Activated CD8-positive, alpha-beta T cell treated with anti-CD3 and anti-CD28 coated beads for 36 hours (primary cell): ENCODE measurements at regions not wholly inside any gene's neighbourhood (a gene's known extent, or its start where the extent isn't known, plus 50 kb on each side); places are given as distances from the start of the nearest gene placed in this dataset.
"Not testable (repeated sequence)": the region's sequence is repeated elsewhere in the genome, so short reads cannot be mapped to it uniquely, and the experiment has no call there.

Source experiments
- ATAC-seq: fragments of 200-7000 bp; cut with Tn5 transposase; one replicate; pipeline ENCODE4 v1.10.0; 2021; ENCODE audit warnings: mild to moderate bottlenecking, moderate library complexity
- CTCF ChIA-PET: fragments of 350-600 bp; sonication (Branson Sonifier 250); formaldehyde crosslinking; loops from one replicate; lab custom pipeline; 2021; ENCODE audit warnings: antibody characterized with exemption; lab: Charles Lee
- POLR2A ChIA-PET: fragments of 350-600 bp; sonication (Branson Sonifier 250); formaldehyde crosslinking; loops from one replicate; lab custom pipeline; 2021; ENCODE audit warnings: antibody characterized with exemption; lab: Charles Lee
- DNase-seq: peaks from one replicate; pipeline ENCODE4 v3.0.0-alpha.2; 2020
- H3K27ac Mint-ChIP-seq: one replicate; pipeline ENCODE4 v1.8.0; 2021; ENCODE audit warnings: mild to moderate bottlenecking, mixed read lengths
- H3K27me3 Mint-ChIP-seq: one replicate; pipeline ENCODE4 v1.8.0; 2021; ENCODE audit warnings: mixed read lengths
- H3K36me3 Mint-ChIP-seq: one replicate; pipeline ENCODE4 v1.8.0; 2021; ENCODE audit warnings: low read depth, mixed read lengths
- H3K4me1 Mint-ChIP-seq: one replicate; pipeline ENCODE4 v1.8.0; 2021; ENCODE audit warnings: low read depth, mixed read lengths
- H3K4me3 Mint-ChIP-seq: one replicate; pipeline ENCODE4 v1.8.0; 2021; ENCODE audit warnings: mild to moderate bottlenecking, moderate library complexity, mixed read lengths
- H3K9me3 Mint-ChIP-seq: one replicate; pipeline ENCODE4 v1.8.0; 2021; ENCODE audit warnings: mixed read lengths
- CTCF ChIP-seq: fragments of 200-600 bp; IDR thresholded peaks from one replicate; pipeline ENCODE4 v1.8.0; 2022; ENCODE audit warnings: antibody characterized with exemption, mild to moderate bottlenecking
- intact Hi-C: fragments of 100-400 bp; cut with micrococcal nuclease; formaldehyde crosslinking; loops from one replicate; pipeline ENCODE4 v1.10.0; 2022

GRCh38 chr1:80529546-80529945 is 1271.2 kb upstream of the ADGRL2 start:
- H3K9me3 Mint-ChIP-seq: peaks cover 3% of the 10 kb centered on the region
- no peak for ATAC-seq
- no peak overlapping the region for H3K4me3 Mint-ChIP-seq
- no peaks in the 10 kb centered on the region for H3K36me3 Mint-ChIP-seq
- ChIA-PET POLR2A (no interaction called here), CTCF (no interaction called here)
- no peak overlapping the region for H3K27ac Mint-ChIP-seq
- TF ChIP-seq CTCF: no peak
- no peak for DNase-seq
- intact Hi-C loops: no loop called here
- no peaks in the 10 kb centered on the region for H3K4me1 Mint-ChIP-seq
- no peaks in the 10 kb centered on the region for H3K27me3 Mint-ChIP-seq

GRCh38 chr1:80523861-80524260 is 1276.9 kb upstream of the ADGRL2 start:
- Mint-ChIP-seq H3K27me3 (no peaks in the 10 kb centered on the region), H3K4me3 (no peak overlapping the region), H3K9me3 (peaks cover 3% of the 10 kb centered on the region), H3K4me1 (no peaks in the 10 kb centered on the region), H3K36me3 (no peaks in the 10 kb centered on the region), H3K27ac (no peak overlapping the region)
- CTCF ChIA-PET: no interaction called here
- no peak for TF ChIP-seq CTCF
- intact Hi-C loops: no loop called here
- DNase-seq (no peak), ATAC-seq (no peak)
- POLR2A ChIA-PET: no interaction called here

- CTCF ChIA-PET, H3K27me3 Mint-ChIP-seq, intact Hi-C loops, H3K4me1 Mint-ChIP-seq, ATAC-seq, H3K27ac Mint-ChIP-seq, H3K36me3 Mint-ChIP-seq, H3K9me3 Mint-ChIP-seq, DNase-seq, H3K4me3 Mint-ChIP-seq: not testable (repeated sequence)
- POLR2A ChIA-PET: interaction anchor here (0.6 kb wide), 1 partner anchor 1258 kb away, joined by 3 read pairs; no protein-coding TSS in a partner anchor
These were observed 1277.7 kb upstream of the ADGRL2 start for GRCh38 chr1:80523071-80523470.

GRCh38 chr1:80520949-80521348 is 1279.8 kb upstream of the ADGRL2 start:
- no peak overlapping the region for H3K4me3 Mint-ChIP-seq
- intact Hi-C loops: no loop called here
- POLR2A ChIA-PET: no interaction called here

GRCh38 chr1:80517062-80517461 is 1283.7 kb upstream of the ADGRL2 start:
- Mint-ChIP-seq H3K9me3 (peaks cover 9% of the 10 kb centered on the region), H3K27me3 (no peaks in the 10 kb centered on the region), H3K36me3 (no peaks in the 10 kb centered on the region), H3K4me1 (no peaks in the 10 kb centered on the region), H3K4me3 (no peak overlapping the region), H3K27ac (no peak overlapping the region)
- ATAC-seq (no peak), DNase-seq (no peak)
- intact Hi-C loops: no loop called here
- no peak for TF ChIP-seq CTCF
- ChIA-PET CTCF (no interaction called here), POLR2A (no interaction called here)

More at GRCh38 chr1:80520949-80521348, 1279.8 kb upstream of the ADGRL2 start:
- no peak for ATAC-seq
- CTCF ChIA-PET: no interaction called here
- Mint-ChIP-seq H3K4me1 (no peaks in the 10 kb centered on the region), H3K9me3 (peaks cover 5% of the 10 kb centered on the region), H3K27ac (no peak overlapping the region), H3K36me3 (no peaks in the 10 kb centered on the region), H3K27me3 (no peaks in the 10 kb centered on the region)
- no peak for TF ChIP-seq CTCF
- no peak for DNase-seq

GRCh38 chr1:80509965-80510522 is 1290.7 kb upstream of the ADGRL2 start:
- Mint-ChIP-seq H3K27ac (no peak overlapping the region), H3K27me3 (no peaks in the 10 kb centered on the region), H3K36me3 (no peaks in the 10 kb centered on the region), H3K4me1 (no peaks in the 10 kb centered on the region), H3K4me3 (no peak overlapping the region), H3K9me3 (peaks cover 5% of the 10 kb centered on the region)
- intact Hi-C loops: no loop called here
- DNase-seq: no peak
- ATAC-seq: no peak
- CTCF ChIA-PET: no interaction called here
- TF ChIP-seq CTCF: no peak
- POLR2A ChIA-PET: no interaction called here
